ENCODE measurements at regions not wholly inside any gene's neighbourhood (a gene's known extent, or its start where the extent isn't known, plus 50 kb on each side); places are given as distances from the start of the nearest gene placed in this dataset.

GRCh38 chr19:46926170-46927071 is 65.6 kb downstream of the ARHGAP35 start:
- TF ChIP-seq POLR2A (IDR thresholded peaks at IDR 0.05; ENCODE audit: low read depth, low read length) (no peak), POLR2AphosphoS5 (IDR thresholded peaks at IDR 0.05; ENCODE audit: low read depth, low read length) (no peak), TAF1 (IDR thresholded peaks at IDR 0.05; ENCODE audit: borderline replicate concordance, low read depth, low read length) (no peak)

Measured in GM12892 (cell line).